DND-41 (cell line): ENCODE measurements at regions not wholly inside any gene's neighbourhood (a gene's known extent, or its start where the extent isn't known, plus 50 kb on each side); places are given as distances from the start of the nearest gene placed in this dataset.

Experiments
- ATAC-seq: fragments of 200-7000 bp; cut with Tn5 transposase; 3 replicates; pipeline ENCODE4 v1.9.1; 2021; ENCODE audit warnings: low read depth; ENCODE audit not compliant: insufficient read depth
- DNase-seq: peaks from one replicate; pipeline ENCODE4 v3.0.0-alpha.2; 2020
- H2AFZ ChIP-seq: 2 replicates; pipeline ENCODE4 v1.6.0; 2012; ENCODE audit warnings: low read depth, low read length
- H3K27ac ChIP-seq: 2 replicates; pipeline ENCODE4 v1.5.1; 2012; ENCODE audit warnings: low read length, inconsistent platforms
- H3K27me3 ChIP-seq: fragments of 200-600 bp; sonication (generic); 2 replicates; pipeline ENCODE4 v1.6.0; 2012; ENCODE audit warnings: low read length, mild to moderate bottlenecking, inconsistent platforms; ENCODE audit not compliant: insufficient read depth, poor library complexity
- H3K36me3 ChIP-seq: 2 replicates; pipeline ENCODE4 v1.5.1; 2012; ENCODE audit warnings: low read length, inconsistent platforms; ENCODE audit not compliant: insufficient read depth
- H3K4me1 ChIP-seq: 2 replicates; pipeline ENCODE4 v1.5.1; 2012; ENCODE audit warnings: mild to moderate bottlenecking, low read length; ENCODE audit not compliant: insufficient read depth
- H3K4me2 ChIP-seq: 2 replicates; pipeline ENCODE4 v1.6.0; 2012; ENCODE audit warnings: mild to moderate bottlenecking, moderate library complexity, low read length, inconsistent platforms; ENCODE audit not compliant: insufficient read depth
- H3K4me3 ChIP-seq, 2 experiments: fragments of 200-600 bp in 1 of 2; shearing (Covaris generic) in 1 of 2; 2 replicates each; pipeline ENCODE4 v1.5.1; 2012 to 2016; ENCODE audit warnings: inconsistent platforms in 2 of 2, low read length in 2 of 2, mild to moderate bottlenecking in 2 of 2, low read depth in 1 of 2, moderate library complexity in 1 of 2
- H3K79me2 ChIP-seq: 2 replicates; pipeline ENCODE4 v1.6.0; 2012; ENCODE audit warnings: low read length, inconsistent platforms; ENCODE audit not compliant: insufficient read depth
- H3K9ac ChIP-seq: 2 replicates; pipeline ENCODE4 v1.6.0; 2012; ENCODE audit warnings: low read depth, mild to moderate bottlenecking, inconsistent platforms, low read length, moderate library complexity
- H3K9me3 ChIP-seq: 2 replicates; pipeline ENCODE4 v1.5.1; 2012; ENCODE audit warnings: low read length, moderate library complexity, mild to moderate bottlenecking, inconsistent platforms; ENCODE audit not compliant: insufficient read depth, severe bottlenecking
- H4K20me1 ChIP-seq: 2 replicates; pipeline ENCODE4 v1.6.0; 2012; ENCODE audit warnings: low read length; ENCODE audit not compliant: insufficient read depth
- CTCF ChIP-seq: IDR thresholded peaks from 2 replicates; pipeline ENCODE4 v1.5.1; 2012; ENCODE audit warnings: borderline replicate concordance, low read length, moderate library complexity, mild to moderate bottlenecking; ENCODE audit not compliant: poor library complexity, severe bottlenecking; ENCODE audit errors: extremely low read depth
- EZH2 ChIP-seq: IDR thresholded peaks from 3 replicates; pipeline ENCODE4 v1.6.1; 2012; ENCODE audit warnings: borderline replicate concordance, low read depth, mild to moderate bottlenecking, moderate library complexity, low read length, inconsistent platforms; ENCODE audit not compliant: severe bottlenecking

GRCh38 chr7:121479466-121479865 lies 83.4 kb upstream of the FAM3C start:
- TF ChIP-seq CTCF = no peak
- TF ChIP-seq EZH2 = no peak
- Histone ChIP-seq H3K4me3 (no peak overlapping the region), H3K36me3 (no peaks in the 10 kb centered on the region), H3K27ac (no peak overlapping the region), H3K79me2 (no peaks in the 10 kb centered on the region), H3K27me3 (no peaks in the 10 kb centered on the region), H3K9me3 (no peaks in the 10 kb centered on the region), H3K4me1 (no peaks in the 10 kb centered on the region), H3K4me2 (no peak overlapping the region), H3K9ac (no peak overlapping the region), H4K20me1 (no peaks in the 10 kb centered on the region), H2AFZ (no peak overlapping the region)
- DNase-seq (no peak), ATAC-seq (no peak)

GRCh38 chr7:121475806-121476205 lies 79.7 kb upstream of the FAM3C start:
- Histone ChIP-seq H2AFZ (no peak overlapping the region), H4K20me1 (no peaks in the 10 kb centered on the region)

GRCh38 chr7:121474301-121474673 lies 78.2 kb upstream of the FAM3C start:
- TF ChIP-seq EZH2 = no peak
- TF ChIP-seq CTCF = no peak
- no peak overlapping the region for H3K27ac ChIP-seq
- H2AFZ ChIP-seq = no peak overlapping the region
- no peaks in the 10 kb centered on the region for H3K27me3 ChIP-seq
- H3K9ac ChIP-seq = no peak overlapping the region
- H3K9me3 ChIP-seq = no peaks in the 10 kb centered on the region
- no peak overlapping the region for H3K4me3 ChIP-seq
- no peaks in the 10 kb centered on the region for H3K79me2 ChIP-seq
- DNase-seq (no peak), ATAC-seq (no peak)
- H3K4me1 ChIP-seq = no peaks in the 10 kb centered on the region
- no peak overlapping the region for H3K4me2 ChIP-seq
- H3K36me3 ChIP-seq = no peaks in the 10 kb centered on the region
- no peaks in the 10 kb centered on the region for H4K20me1 ChIP-seq

More at GRCh38 chr7:121475806-121476205, 79.7 kb upstream of the FAM3C start:
- Histone ChIP-seq H3K9me3 (no peaks in the 10 kb centered on the region), H3K4me3 (no peak overlapping the region), H3K4me2 (no peak overlapping the region), H3K36me3 (no peaks in the 10 kb centered on the region), H3K27me3 (no peaks in the 10 kb centered on the region), H3K9ac (no peak overlapping the region), H3K4me1 (no peaks in the 10 kb centered on the region), H3K79me2 (no peaks in the 10 kb centered on the region), H3K27ac (no peak overlapping the region)
- no peak for TF ChIP-seq CTCF
- TF ChIP-seq EZH2 = no peak
- ATAC-seq = no peak
- DNase-seq = no peak
